H1 (cell line): ENCODE measurements at regions not wholly inside any gene's neighbourhood (a gene's known extent, or its start where the extent isn't known, plus 50 kb on each side); places are given as distances from the start of the nearest gene placed in this dataset.
A peak's percentile ranks its signal among the peaks of the same experiment; 100 is the strongest.

Experiments
- CTCF ChIA-PET: fragments of 300-600 bp; sonication (Branson Sonifier 250); formaldehyde crosslinking; loops from one replicate; lab custom pipeline; 2021; ENCODE audit not compliant: partially characterized antibody; lab: Charles Lee
- POLR2A ChIA-PET: fragments of 300-600 bp; sonication (Branson Sonifier 250); formaldehyde crosslinking; loops from one replicate; lab custom pipeline; 2021; ENCODE audit warnings: inconsistent platforms; ENCODE audit not compliant: partially characterized antibody; lab: Charles Lee
- DNase-seq, 2 experiments: peaks; one replicate each; pipeline versions ENCODE4 v3.0.0 to v3.0.0-alpha.2; 2010 to 2022; ENCODE audit warnings: low spot score in 2 of 2, low read depth in 1 of 2, mixed read lengths in 1 of 2
- FAIRE-seq: peaks from 2 replicates; lab custom pipeline; 2011; peaks lifted over from hg19 to GRCh38; lab: Jason Lieb, UNC
- H2AFZ ChIP-seq: 2 replicates; pipeline ENCODE4 v1.8.1; 2012; ENCODE audit warnings: low read length, inconsistent platforms
- H2AK5ac ChIP-seq: 2 replicates; pipeline ENCODE4 v1.6.1; 2013; ENCODE audit warnings: low read depth, low read length
- H2BK120ac ChIP-seq: replicated peaks from 2 replicates; pipeline ENCODE3; 2013; ENCODE audit warnings: low read depth, low read length, inconsistent platforms
- H2BK12ac ChIP-seq: 2 replicates; pipeline ENCODE4 v1.6.1; 2013; ENCODE audit warnings: low read depth, low read length
- H2BK15ac ChIP-seq: 2 replicates; pipeline ENCODE4 v1.6.1; 2013; ENCODE audit warnings: low read length
- H2BK20ac ChIP-seq: 2 replicates; pipeline ENCODE4 v1.6.1; 2013; ENCODE audit warnings: low read length
- H2BK5ac ChIP-seq: 2 replicates; pipeline ENCODE4 v1.6.1; 2013; ENCODE audit warnings: low read depth, low read length
- H3K14ac ChIP-seq: 2 replicates; pipeline ENCODE4 v1.6.1; 2013; ENCODE audit warnings: inconsistent platforms; ENCODE audit not compliant: insufficient read length
- H3K18ac ChIP-seq: 2 replicates; pipeline ENCODE4 v1.6.1; 2013; ENCODE audit warnings: low read length; ENCODE audit errors: extremely low read depth
- H3K23ac ChIP-seq: 2 replicates; pipeline ENCODE4 v1.6.1; 2013; ENCODE audit warnings: inconsistent platforms; ENCODE audit not compliant: insufficient read length
- H3K23me2 ChIP-seq: 2 replicates; pipeline ENCODE4 v1.6.1; 2013; ENCODE audit warnings: low read depth, low read length
- H3K27ac ChIP-seq: 2 replicates; pipeline ENCODE4 v1.6.1; 2011; ENCODE audit warnings: low read depth, low read length, inconsistent platforms
- H3K27me3 ChIP-seq, 4 experiments: replicated peaks in 1 of 4; 1 replicate in 1 of 4; 2 replicates in 3 of 4; pipeline versions ENCODE4 v1.6.1 to v1.8.1; 2011 to 2013; ENCODE audit warnings: low read length in 3 of 4, mild to moderate bottlenecking in 3 of 4, inconsistent platforms in 2 of 4, mixed read lengths in 2 of 4, moderate library complexity in 1 of 4; ENCODE audit not compliant: control insufficient read depth in 3 of 4, insufficient read depth in 3 of 4; ENCODE audit errors: extremely low read depth in 1 of 4
- H3K36me3 ChIP-seq, 4 experiments: 2 replicates each; pipeline versions ENCODE4 v1.6.1 to v1.8.1; 2011 to 2013; ENCODE audit warnings: mild to moderate bottlenecking in 4 of 4, low read length in 3 of 4, moderate library complexity in 2 of 4, control low read depth in 1 of 4, inconsistent platforms in 1 of 4; ENCODE audit not compliant: insufficient read depth in 4 of 4, control insufficient read depth in 2 of 4
- H3K4ac ChIP-seq: replicated peaks from 2 replicates; pipeline ENCODE3; 2013; ENCODE audit warnings: low read length, low read depth, mixed read lengths, inconsistent platforms; ENCODE audit not compliant: insufficient read length
- H3K4me1 ChIP-seq, 4 experiments: replicated peaks in 1 of 4; 1 replicate in 1 of 4; 2 replicates in 3 of 4; pipeline versions ENCODE4 v1.6.1 to v1.8.1; 2011 to 2013; ENCODE audit warnings: low read length in 3 of 4, inconsistent platforms in 2 of 4, mixed read lengths in 1 of 4; ENCODE audit not compliant: insufficient read depth in 4 of 4, control insufficient read depth in 3 of 4
- H3K4me2 ChIP-seq, 2 experiments: 2 replicates each; pipeline versions ENCODE4 v1.6.1 to v1.8.1; 2011 to 2013; ENCODE audit warnings: low read depth in 2 of 2, low read length in 2 of 2, control low read depth in 1 of 2, inconsistent platforms in 1 of 2, mild to moderate bottlenecking in 1 of 2; ENCODE audit not compliant: insufficient read depth in 1 of 2
- H3K4me3 ChIP-seq, 4 experiments: fragments of 200-600, 300-600 bp in 1 of 4; sonication (generic), shearing (Covaris generic), sonication (Bioruptor Twin) in 1 of 4; 2 replicates each; pipeline versions ENCODE4 v1.5.1 to v1.8.1; 2011 to 2016; ENCODE audit warnings: low read length in 4 of 4, low read depth in 3 of 4, control low read depth in 2 of 4, inconsistent platforms in 2 of 4, mild to moderate bottlenecking in 2 of 4, mixed read lengths in 1 of 4, moderate library complexity in 1 of 4; ENCODE audit not compliant: insufficient read depth in 2 of 4; ENCODE audit errors: extremely low read depth in 1 of 4
- H3K56ac ChIP-seq: replicated peaks from 2 replicates; pipeline ENCODE3; 2013; ENCODE audit warnings: low read depth, mild to moderate bottlenecking, mixed read lengths, low read length, inconsistent platforms; ENCODE audit not compliant: insufficient read length
- H3K79me1 ChIP-seq: 2 replicates; pipeline ENCODE4 v1.6.1; 2013; ENCODE audit warnings: low read depth, low read length, control low read depth
- H3K79me2 ChIP-seq, 2 experiments: 2 replicates each; pipeline versions ENCODE4 v1.6.1 to v1.8.1; 2012 to 2013; ENCODE audit warnings: low read length in 2 of 2, mild to moderate bottlenecking in 2 of 2, inconsistent platforms in 1 of 2; ENCODE audit not compliant: insufficient read depth in 2 of 2, control insufficient read depth in 1 of 2
- H3K9ac ChIP-seq, 4 experiments: replicated peaks in 1 of 4; 1 replicate in 1 of 4; 2 replicates in 3 of 4; pipeline versions ENCODE4 v1.6.1 to v1.8.1; 2011 to 2013; ENCODE audit warnings: low read depth in 3 of 4, low read length in 3 of 4, control low read depth in 2 of 4, mild to moderate bottlenecking in 2 of 4, moderate library complexity in 2 of 4, inconsistent platforms in 1 of 4; ENCODE audit errors: extremely low read depth in 1 of 4
- H3K9me3 ChIP-seq, 2 experiments: 2 replicates each; pipeline versions ENCODE4 v1.6.1 to v1.8.1; 2012 to 2013; ENCODE audit warnings: mild to moderate bottlenecking in 2 of 2, moderate library complexity in 2 of 2, control low read depth in 1 of 2, inconsistent platforms in 1 of 2, low read depth in 1 of 2, low read length in 1 of 2, mixed read lengths in 1 of 2; ENCODE audit not compliant: insufficient read depth in 2 of 2
- H4K20me1 ChIP-seq, 2 experiments: replicated peaks in 1 of 2; 2 replicates each; pipeline versions ENCODE3 to v1.8.1; 2011 to 2013; ENCODE audit warnings: inconsistent platforms in 2 of 2, low read length in 2 of 2, mild to moderate bottlenecking in 1 of 2; ENCODE audit not compliant: insufficient read depth in 2 of 2, control insufficient read depth in 1 of 2
- H4K5ac ChIP-seq: 2 replicates; pipeline ENCODE4 v1.6.1; 2013; ENCODE audit warnings: low read length, low read depth, mixed read lengths, inconsistent platforms; ENCODE audit not compliant: insufficient read length
- H4K8ac ChIP-seq: 2 replicates; pipeline ENCODE4 v1.8.0; 2013; ENCODE audit warnings: mild to moderate bottlenecking, moderate library complexity, low read length, inconsistent platforms; ENCODE audit not compliant: insufficient read depth; ENCODE audit errors: extremely low read depth
- H4K91ac ChIP-seq: replicated peaks from 2 replicates; pipeline ENCODE3; 2013; ENCODE audit warnings: low read length, mixed read lengths, inconsistent platforms; ENCODE audit not compliant: insufficient read length
- E2F6 ChIP-seq: IDR thresholded peaks from 2 replicates; pipeline ENCODE4 v1.6.1; 2012; ENCODE audit warnings: inconsistent platforms
- JUN ChIP-seq: IDR thresholded peaks from 2 replicates; pipeline ENCODE4 v1.6.1; 2011; ENCODE audit warnings: low read depth, mild to moderate bottlenecking, improper control_type of control experiment, low read length
- JUND ChIP-seq: IDR thresholded peaks from 2 replicates; pipeline ENCODE4 v1.6.1; 2011; ENCODE audit warnings: mild to moderate bottlenecking, improper control_type of control experiment, low read length
- NANOG ChIP-seq: IDR thresholded peaks from 2 replicates; pipeline ENCODE4 v1.6.1; 2011; ENCODE audit warnings: low read length, low read depth, mild to moderate bottlenecking, inconsistent platforms; ENCODE audit not compliant: insufficient read depth, poor library complexity, severe bottlenecking
- whole genome bisulfite sequencing, 2 experiments: shearing (Covaris generic) in 1 of 2; methylation state at CpG; one replicate each; pipeline versions ENCODE4 v1.1.6 to v1.1.7; 2013 to 2015; ENCODE audit warnings: low lambda C conversion rate in 2 of 2, mixed read lengths in 2 of 2, inconsistent platforms in 1 of 2, low coverage in 1 of 2, missing lambda C conversion rate in 1 of 2; ENCODE audit not compliant: insufficient replicate concordance in 2 of 2, insufficient coverage in 1 of 2, insufficient read length in 1 of 2; ENCODE audit errors: extremely low coverage in 1 of 2, missing lambda C conversion rate in 1 of 2; 5-methylcytosine and 5-hydroxymethylcytosine counted together

- Histone ChIP-seq H2BK20ac (no peak overlapping the region), H4K8ac (no peak overlapping the region), H3K23ac (no peak overlapping the region), H4K5ac (no peak overlapping the region), H2BK12ac (no peak overlapping the region), H3K23me2 (no peaks in the 10 kb centered on the region), H3K4me1 (peaks cover 0 to 4% (median 1%) of the 10 kb centered on the region in 4 experiments; a peak in 5 of 7 replicates), H2AK5ac (no peak overlapping the region), H3K4ac (no peak overlapping the region), H3K9ac (no peak overlapping the region), H3K27ac (no peak overlapping the region), H3K27me3 (no peaks in the 10 kb centered on the region), H3K79me2 (no peaks in the 10 kb centered on the region), H3K14ac (no peak overlapping the region), H3K18ac (no peak overlapping the region), H4K20me1 (no peaks in the 10 kb centered on the region), H2BK120ac (no peak overlapping the region), H3K36me3 (no peaks in the 10 kb centered on the region), H2BK15ac (no peak overlapping the region), H4K91ac (no peak overlapping the region), H2AFZ (no peak overlapping the region), H3K79me1 (no peaks in the 10 kb centered on the region), H3K4me2 (0 out of 4 replicates have a peak overlapping the region, but pooled peaks of 1 of the 2 experiments have one; percentile 11), H3K56ac (no peak overlapping the region), H3K9me3 (no peaks in the 10 kb centered on the region), H2BK5ac (no peak overlapping the region), H3K4me3 (no peak overlapping the region)
- WGBS, 2 experiments: 27% methylated on average over 3 of the region's 3 CpGs; no CpG with 5 or more reads in 1 of the 2 experiments
- CTCF ChIA-PET: no interaction called here
- DNase-seq: no peak
- no peak for FAIRE-seq
- POLR2A ChIA-PET: no interaction called here
- TF ChIP-seq E2F6: no peak
- TF ChIP-seq NANOG: no peak
- TF ChIP-seq JUN: no peak
- TF ChIP-seq JUND: no peak
Observed at GRCh38 chr14:39868251-39868650, 436.0 kb upstream of the FBXO33 start.
